Muscle layer of duodenum (tissue), 2 donors: ENCODE measurements at regions not wholly inside any gene's neighbourhood (a gene's known extent, or its start where the extent isn't known, plus 50 kb on each side); places are given as distances from the start of the nearest gene placed in this dataset.

ENCODE experiments used
- H3K27ac ChIP-seq: one replicate; pipeline ENCODE4 v1.7.0; 2013; ENCODE audit warnings: mild to moderate bottlenecking, low read length
- H3K27me3 ChIP-seq: one replicate; pipeline ENCODE4 v1.7.0; 2013; ENCODE audit warnings: low read depth, mild to moderate bottlenecking, control low read depth, low read length
- H3K36me3 ChIP-seq, 2 donors: one replicate each; pipeline ENCODE4 v1.7.0; 2013; ENCODE audit warnings: low read length in 2 of 2, control low read depth in 1 of 2, mild to moderate bottlenecking in 1 of 2; ENCODE audit not compliant: insufficient read depth in 2 of 2, control insufficient read depth in 1 of 2
- H3K4me1 ChIP-seq, 2 donors: one replicate each; pipeline ENCODE4 v1.7.0; 2013; ENCODE audit warnings: low read length in 2 of 2, mild to moderate bottlenecking in 2 of 2, control low read depth in 1 of 2, moderate library complexity in 1 of 2; ENCODE audit not compliant: insufficient read depth in 2 of 2, control insufficient read depth in 1 of 2
- H3K4me3 ChIP-seq, 2 donors: one replicate each; pipeline ENCODE4 v1.7.0; 2013; ENCODE audit warnings: low read length in 2 of 2, low read depth in 1 of 2, mild to moderate bottlenecking in 1 of 2
- H3K9me3 ChIP-seq, 2 donors: one replicate each; pipeline ENCODE4 v1.7.0; 2013; ENCODE audit warnings: low read length in 2 of 2, control low read depth in 1 of 2, mild to moderate bottlenecking in 1 of 2; ENCODE audit not compliant: control insufficient read depth in 1 of 2
- donor health status: healthy.

- Histone ChIP-seq H3K9me3 (no peaks in the 10 kb centered on the region), H3K4me3 (no peak overlapping the region), H3K27me3 (no peaks in the 10 kb centered on the region), H3K36me3 (no peaks in the 10 kb centered on the region), H3K4me1 (no peaks in the 10 kb centered on the region), H3K27ac (no peak overlapping the region)
These were observed 236.1 kb upstream of the DDHD1 start for GRCh38 chr14:53389202-53389601.

- Histone ChIP-seq H3K27me3 (no peaks in the 10 kb centered on the region), H3K27ac (no peak overlapping the region), H3K9me3 (no peaks in the 10 kb centered on the region)
These were observed 233.2 kb upstream of the DDHD1 start for GRCh38 chr14:53386362-53386761.

GRCh38 chr14:53384536-53384935 is 231.4 kb upstream of the DDHD1 start:
- Histone ChIP-seq H3K36me3 (no peaks in the 10 kb centered on the region), H3K4me1 (no peaks in the 10 kb centered on the region), H3K27me3 (no peaks in the 10 kb centered on the region), H3K4me3 (no peak overlapping the region), H3K27ac (no peak overlapping the region), H3K9me3 (no peaks in the 10 kb centered on the region)

More at GRCh38 chr14:53386362-53386761, 233.2 kb upstream of the DDHD1 start:
- H3K36me3 ChIP-seq, result no peaks in the 10 kb centered on the region
- H3K4me1 ChIP-seq, result no peaks in the 10 kb centered on the region
- H3K4me3 ChIP-seq, result no peak overlapping the region

- Histone ChIP-seq H3K27ac (no peak overlapping the region), H3K36me3 (no peaks in the 10 kb centered on the region), H3K4me1 (no peaks in the 10 kb centered on the region), H3K4me3 (no peak overlapping the region), H3K27me3 (no peaks in the 10 kb centered on the region), H3K9me3 (no peaks in the 10 kb centered on the region)
These were observed 230.9 kb upstream of the DDHD1 start for GRCh38 chr14:53384073-53384472.

GRCh38 chr14:53381895-53382294 is 228.8 kb upstream of the DDHD1 start:
- H3K4me1 ChIP-seq, result no peaks in the 10 kb centered on the region
- no peak overlapping the region for H3K27ac ChIP-seq
- no peaks in the 10 kb centered on the region for H3K36me3 ChIP-seq

GRCh38 chr14:53380867-53381225 is 227.7 kb upstream of the DDHD1 start:
- H3K4me3 ChIP-seq, result no peak overlapping the region
- no peaks in the 10 kb centered on the region for H3K9me3 ChIP-seq
- no peaks in the 10 kb centered on the region for H3K36me3 ChIP-seq
- no peak overlapping the region for H3K27ac ChIP-seq
- no peaks in the 10 kb centered on the region for H3K27me3 ChIP-seq
- H3K4me1 ChIP-seq, result no peaks in the 10 kb centered on the region

More at GRCh38 chr14:53381895-53382294, 228.8 kb upstream of the DDHD1 start:
- Histone ChIP-seq H3K27me3 (no peaks in the 10 kb centered on the region), H3K9me3 (no peaks in the 10 kb centered on the region), H3K4me3 (no peak overlapping the region)

GRCh38 chr14:53380052-53380866 is 227.1 kb upstream of the DDHD1 start:
- H3K9me3 ChIP-seq, result no peaks in the 10 kb centered on the region
- H3K4me1 ChIP-seq, result no peaks in the 10 kb centered on the region
- no peaks in the 10 kb centered on the region for H3K27me3 ChIP-seq
- H3K4me3 ChIP-seq, result no peak overlapping the region
- no peak overlapping the region for H3K27ac ChIP-seq
- no peaks in the 10 kb centered on the region for H3K36me3 ChIP-seq

- Histone ChIP-seq H3K27ac (no peak overlapping the region), H3K27me3 (no peaks in the 10 kb centered on the region)
These were observed 225.0 kb upstream of the DDHD1 start for GRCh38 chr14:53378142-53378541.

GRCh38 chr14:53376064-53376463 is 222.9 kb upstream of the DDHD1 start:
- Histone ChIP-seq H3K27ac (no peak overlapping the region), H3K4me3 (no peak overlapping the region), H3K27me3 (no peaks in the 10 kb centered on the region)

More at GRCh38 chr14:53378142-53378541, 225.0 kb upstream of the DDHD1 start:
- no peaks in the 10 kb centered on the region for H3K9me3 ChIP-seq
- H3K4me1 ChIP-seq, result no peaks in the 10 kb centered on the region
- no peak overlapping the region for H3K4me3 ChIP-seq
- H3K36me3 ChIP-seq, result no peaks in the 10 kb centered on the region

GRCh38 chr14:53375599-53375998 is 222.5 kb upstream of the DDHD1 start:
- Histone ChIP-seq H3K36me3 (no peaks in the 10 kb centered on the region), H3K4me1 (no peaks in the 10 kb centered on the region), H3K27ac (no peak overlapping the region), H3K27me3 (no peaks in the 10 kb centered on the region), H3K4me3 (no peak overlapping the region), H3K9me3 (no peaks in the 10 kb centered on the region)

More at GRCh38 chr14:53376064-53376463, 222.9 kb upstream of the DDHD1 start:
- Histone ChIP-seq H3K9me3 (no peaks in the 10 kb centered on the region), H3K4me1 (no peaks in the 10 kb centered on the region), H3K36me3 (no peaks in the 10 kb centered on the region)

GRCh38 chr14:53368711-53369201 is 215.6 kb upstream of the DDHD1 start:
- no peaks in the 10 kb centered on the region for H3K9me3 ChIP-seq
- H3K4me3 ChIP-seq, result no peak overlapping the region
- no peaks in the 10 kb centered on the region for H3K27me3 ChIP-seq
- H3K36me3 ChIP-seq, result no peaks in the 10 kb centered on the region
- peak overlapping the region; percentile 21 for H3K27ac ChIP-seq
- H3K4me1 ChIP-seq, result peaks cover 0 to 4% of the 10 kb centered on the region in 2 donors

GRCh38 chr14:53368066-53368465 is 214.9 kb upstream of the DDHD1 start:
- no peaks in the 10 kb centered on the region for H3K27me3 ChIP-seq
- no peak overlapping the region for H3K4me3 ChIP-seq
- H3K36me3 ChIP-seq, result no peaks in the 10 kb centered on the region
- H3K27ac ChIP-seq, result peak overlapping the region; percentile 21
- H3K9me3 ChIP-seq, result no peaks in the 10 kb centered on the region
- H3K4me1 ChIP-seq, result peaks cover 0 to 4% of the 10 kb centered on the region in 2 donors
